Hindlimb muscle (tissue), 1 donor: ENCODE measurements at regions not wholly inside any gene's neighbourhood (a gene's known extent, or its start where the extent isn't known, plus 50 kb on each side); places are given as distances from the start of the nearest gene placed in this dataset.

Experiments
- DNase-seq: peaks from one replicate; pipeline ENCODE4 v3.0.0-alpha.2; 2013

GRCh38 chr4:180788729-180789128, 1454.5 kb upstream of the TENM3 start:
- no peak for DNase-seq

- no peak for DNase-seq
Measured at GRCh38 chr4:180789929-180790328, 1453.3 kb upstream of the TENM3 start.

- no peak for DNase-seq
Measured at GRCh38 chr4:180790471-180790870, 1452.7 kb upstream of the TENM3 start.

- no peak for DNase-seq
Measured at GRCh38 chr4:180792541-180792940, 1450.7 kb upstream of the TENM3 start.

GRCh38 chr4:180794333-180794732, 1448.9 kb upstream of the TENM3 start:
- DNase-seq = no peak

GRCh38 chr4:180798036-180798577, 1445.1 kb upstream of the TENM3 start:
- DNase-seq = peak; percentile 60

GRCh38 chr4:180799798-180800197, 1443.4 kb upstream of the TENM3 start:
- no peak for DNase-seq

- no peak for DNase-seq
Measured at GRCh38 chr4:180805101-180805500, 1438.1 kb upstream of the TENM3 start.

- no peak for DNase-seq
Measured at GRCh38 chr4:180808862-180809261, 1434.3 kb upstream of the TENM3 start.

GRCh38 chr4:180809439-180809838, 1433.8 kb upstream of the TENM3 start:
- no peak for DNase-seq

- DNase-seq = no peak
Measured at GRCh38 chr4:180810581-180810980, 1432.6 kb upstream of the TENM3 start.

GRCh38 chr4:180811556-180811955, 1431.6 kb upstream of the TENM3 start:
- DNase-seq = no peak

- no peak for DNase-seq
Measured at GRCh38 chr4:180812783-180813182, 1430.4 kb upstream of the TENM3 start.

- no peak for DNase-seq
Measured at GRCh38 chr4:180814875-180815417, 1428.3 kb upstream of the TENM3 start.

- no peak for DNase-seq
Measured at GRCh38 chr4:180817529-180817928, 1425.7 kb upstream of the TENM3 start.

- DNase-seq = no peak
Measured at GRCh38 chr4:180823108-180823507, 1420.1 kb upstream of the TENM3 start.

- peak; percentile 23 for DNase-seq
Measured at GRCh38 chr4:180827232-180828009, 1415.8 kb upstream of the TENM3 start.

- DNase-seq = peak; percentile 78
Measured at GRCh38 chr4:180828455-180829018, 1414.7 kb upstream of the TENM3 start.

- no peak for DNase-seq
Measured at GRCh38 chr4:180832073-180832472, 1411.1 kb upstream of the TENM3 start.

GRCh38 chr4:180840142-180840541, 1403.1 kb upstream of the TENM3 start:
- no peak for DNase-seq

- DNase-seq = no peak
Measured at GRCh38 chr4:180850318-180850940, 1392.8 kb upstream of the TENM3 start.

GRCh38 chr4:180852738-180853137, 1390.5 kb upstream of the TENM3 start:
- DNase-seq = no peak

- no peak for DNase-seq
Measured at GRCh38 chr4:180855184-180855583, 1388.0 kb upstream of the TENM3 start.
